Fibroblast of skin of left quadriceps (primary cell): ENCODE measurements at regions not wholly inside any gene's neighbourhood (a gene's known extent, or its start where the extent isn't known, plus 50 kb on each side); places are given as distances from the start of the nearest gene placed in this dataset.

Experiments used
- DNase-seq, 2 experiments: peaks; one replicate each; pipeline ENCODE4 v3.0.0-alpha.2; 2013; ENCODE audit warnings: low read depth in 2 of 2

- DNase-seq, result no peak
These were observed 308.7 kb downstream of the SAMD5 start for GRCh38 chr6:147817042-147817689.

GRCh38 chr6:147820520-147820919, 312.0 kb downstream of the SAMD5 start:
- no peak for DNase-seq

GRCh38 chr6:147821295-147821897, 312.9 kb downstream of the SAMD5 start:
- DNase-seq, result no peak

- DNase-seq, result no peak
These were observed 315.4 kb downstream of the SAMD5 start for GRCh38 chr6:147823936-147824335.

- DNase-seq, result no peak
These were observed 317.4 kb downstream of the SAMD5 start for GRCh38 chr6:147825848-147826247.

- DNase-seq, result no peak
These were observed 318.2 kb downstream of the SAMD5 start for GRCh38 chr6:147826698-147827097.

- DNase-seq, result no peak
These were observed 320.9 kb downstream of the SAMD5 start for GRCh38 chr6:147829418-147829817.

- DNase-seq, result no peak
These were observed 321.3 kb downstream of the SAMD5 start for GRCh38 chr6:147829835-147830234.

GRCh38 chr6:147831356-147831755, 322.9 kb downstream of the SAMD5 start:
- DNase-seq, result no peak

- no peak for DNase-seq
These were observed 325.1 kb downstream of the SAMD5 start for GRCh38 chr6:147833607-147834006.

- DNase-seq, result no peak
These were observed 325.7 kb downstream of the SAMD5 start for GRCh38 chr6:147834084-147834776.

GRCh38 chr6:147837540-147837939, 329.1 kb downstream of the SAMD5 start:
- no peak for DNase-seq

GRCh38 chr6:147839708-147840610, 331.5 kb downstream of the SAMD5 start:
- DNase-seq, result peak; percentile 9 to 15

- no peak for DNase-seq
These were observed 333.2 kb downstream of the SAMD5 start for GRCh38 chr6:147841547-147842148.

GRCh38 chr6:147849401-147850330, 341.2 kb downstream of the SAMD5 start:
- no peak for DNase-seq

GRCh38 chr6:147852772-147853171, 344.3 kb downstream of the SAMD5 start:
- no peak for DNase-seq

GRCh38 chr6:147853574-147853973, 345.1 kb downstream of the SAMD5 start:
- DNase-seq, result no peak

- peak; percentile 41 to 45 for DNase-seq
These were observed 347.5 kb downstream of the SAMD5 start for GRCh38 chr6:147855803-147856482.

- no peak for DNase-seq
These were observed 348.2 kb downstream of the SAMD5 start for GRCh38 chr6:147856687-147857086.

- DNase-seq, result no peak
These were observed 349.9 kb downstream of the SAMD5 start for GRCh38 chr6:147858421-147858820.
